A549 (cell line): ENCODE measurements at regions not wholly inside any gene's neighbourhood (a gene's known extent, or its start where the extent isn't known, plus 50 kb on each side); places are given as distances from the start of the nearest gene placed in this dataset.

Experiments
- CHD2 ChIP-seq: fragments of 150-350 bp; IDR thresholded peaks from 2 replicates; pipeline ENCODE4 v1.6.1; 2014; ENCODE audit warnings: low read length; ENCODE audit not compliant: partially characterized antibody
- EP300 ChIP-seq, 2 experiments: fragments of >200 bp; sonication (Bioruptor Twin); formaldehyde crosslinking; IDR thresholded peaks; 2 replicates in 1 of 2; 3 replicates in 1 of 2; pipeline ENCODE4 v1.6.1; 2016 to 2017
- JUN ChIP-seq, 2 experiments: fragments of >200 bp; sonication (Bioruptor Twin); formaldehyde crosslinking; IDR thresholded peaks; 2 replicates in 1 of 2; 3 replicates in 1 of 2; pipeline ENCODE4 v1.6.1; 2016 to 2017
- KDM1A ChIP-seq: fragments of 200-600 bp; sonication (generic); IDR thresholded peaks from 2 replicates; pipeline ENCODE4 v1.6.1; 2016; ENCODE audit warnings: low read depth, mild to moderate bottlenecking
- RCOR1 ChIP-seq: fragments of 150-350 bp; IDR thresholded peaks from 2 replicates; pipeline ENCODE4 v1.6.1; 2014; ENCODE audit warnings: antibody characterized with exemption, low read length, low read depth
- RFX5 ChIP-seq: fragments of 450-650 bp; IDR thresholded peaks from 2 replicates; pipeline ENCODE4 v1.7.1; 2014; ENCODE audit warnings: antibody characterized with exemption, mild to moderate bottlenecking, moderate library complexity
- ZC3H11A ChIP-seq: fragments of 450-650 bp; IDR thresholded peaks from 2 replicates; pipeline ENCODE4 v1.6.1; 2014; ENCODE audit warnings: antibody characterized with exemption, mild to moderate bottlenecking
- TF ChIP-seq, protein P1 (sequence below): fragments of >200 bp; sonication (Bioruptor Twin); formaldehyde crosslinking; IDR thresholded peaks from 3 replicates; pipeline ENCODE4 v1.5.1; 2016
- TF ChIP-seq, protein P2 (sequence below): fragments of 150-350 bp; IDR thresholded peaks from 2 replicates; pipeline ENCODE4 v1.6.1; 2014; ENCODE audit warnings: low read depth, mild to moderate bottlenecking, low read length
- TF ChIP-seq, protein P3 (sequence below): IDR thresholded peaks from 2 replicates; pipeline ENCODE4 v1.6.1; 2012

DNA sequence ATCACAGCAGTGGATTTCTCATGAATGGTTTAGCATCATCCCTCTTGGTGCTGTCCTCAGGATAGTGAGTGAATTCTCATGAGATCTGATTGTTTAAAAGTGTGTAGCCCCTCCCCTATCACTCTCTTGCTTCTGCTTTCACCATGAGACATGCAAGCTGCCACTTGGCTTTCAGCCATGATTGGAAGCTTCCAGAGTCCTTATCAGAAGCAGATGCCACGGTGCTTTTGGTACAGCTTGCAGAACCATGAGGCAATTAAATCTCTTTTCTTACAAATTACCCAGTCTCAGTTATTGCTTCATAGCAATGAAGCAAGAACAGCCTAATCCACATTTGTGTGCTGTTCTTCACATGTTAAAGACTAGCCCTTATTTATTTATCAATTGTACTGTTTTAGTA is 495.2 kb upstream of the EPHA6 start:
- TF ChIP-seq, protein P1, sequence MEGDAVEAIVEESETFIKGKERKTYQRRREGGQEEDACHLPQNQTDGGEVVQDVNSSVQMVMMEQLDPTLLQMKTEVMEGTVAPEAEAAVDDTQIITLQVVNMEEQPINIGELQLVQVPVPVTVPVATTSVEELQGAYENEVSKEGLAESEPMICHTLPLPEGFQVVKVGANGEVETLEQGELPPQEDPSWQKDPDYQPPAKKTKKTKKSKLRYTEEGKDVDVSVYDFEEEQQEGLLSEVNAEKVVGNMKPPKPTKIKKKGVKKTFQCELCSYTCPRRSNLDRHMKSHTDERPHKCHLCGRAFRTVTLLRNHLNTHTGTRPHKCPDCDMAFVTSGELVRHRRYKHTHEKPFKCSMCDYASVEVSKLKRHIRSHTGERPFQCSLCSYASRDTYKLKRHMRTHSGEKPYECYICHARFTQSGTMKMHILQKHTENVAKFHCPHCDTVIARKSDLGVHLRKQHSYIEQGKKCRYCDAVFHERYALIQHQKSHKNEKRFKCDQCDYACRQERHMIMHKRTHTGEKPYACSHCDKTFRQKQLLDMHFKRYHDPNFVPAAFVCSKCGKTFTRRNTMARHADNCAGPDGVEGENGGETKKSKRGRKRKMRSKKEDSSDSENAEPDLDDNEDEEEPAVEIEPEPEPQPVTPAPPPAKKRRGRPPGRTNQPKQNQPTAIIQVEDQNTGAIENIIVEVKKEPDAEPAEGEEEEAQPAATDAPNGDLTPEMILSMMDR: no peak
- TF ChIP-seq ZC3H11A (no peak), EP300 (IDR thresholded peaks at IDR 0.05) (no peak), RFX5 (no peak), JUN (IDR thresholded peaks at IDR 0.05) (no peak), CHD2 (no peak), KDM1A (no peak), RCOR1 (no peak)
- TF ChIP-seq, protein P2, sequence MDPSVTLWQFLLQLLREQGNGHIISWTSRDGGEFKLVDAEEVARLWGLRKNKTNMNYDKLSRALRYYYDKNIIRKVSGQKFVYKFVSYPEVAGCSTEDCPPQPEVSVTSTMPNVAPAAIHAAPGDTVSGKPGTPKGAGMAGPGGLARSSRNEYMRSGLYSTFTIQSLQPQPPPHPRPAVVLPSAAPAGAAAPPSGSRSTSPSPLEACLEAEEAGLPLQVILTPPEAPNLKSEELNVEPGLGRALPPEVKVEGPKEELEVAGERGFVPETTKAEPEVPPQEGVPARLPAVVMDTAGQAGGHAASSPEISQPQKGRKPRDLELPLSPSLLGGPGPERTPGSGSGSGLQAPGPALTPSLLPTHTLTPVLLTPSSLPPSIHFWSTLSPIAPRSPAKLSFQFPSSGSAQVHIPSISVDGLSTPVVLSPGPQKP: no peak
- TF ChIP-seq, protein P3, sequence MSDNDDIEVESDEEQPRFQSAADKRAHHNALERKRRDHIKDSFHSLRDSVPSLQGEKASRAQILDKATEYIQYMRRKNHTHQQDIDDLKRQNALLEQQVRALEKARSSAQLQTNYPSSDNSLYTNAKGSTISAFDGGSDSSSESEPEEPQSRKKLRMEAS: no peak
